Gastrocnemius medialis (tissue), 4 donors: ENCODE measurements at regions not wholly inside any gene's neighbourhood (a gene's known extent, or its start where the extent isn't known, plus 50 kb on each side); places are given as distances from the start of the nearest gene placed in this dataset.

Experiments used
- CTCF ChIP-seq, 5 experiments: fragments of 450-650 bp in 3 of 5; fragments of 200-600 bp in 2 of 5; sonication (generic) in 2 of 5; IDR thresholded peaks in 4 of 5; conservative IDR thresholded peaks in 1 of 5; 1 replicate in 4 of 5; 2 replicates in 1 of 5; pipeline ENCODE4 v1.5.1; 2016 to 2019; ENCODE audit warnings: antibody characterized with exemption in 5 of 5, mild to moderate bottlenecking in 3 of 5, moderate library complexity in 3 of 5
- POLR2A ChIP-seq, 2 donors: fragments of 450-650 bp; IDR thresholded peaks; one replicate each; pipeline ENCODE4 v1.6.1; 2017; ENCODE audit warnings: antibody characterized with exemption in 2 of 2, mild to moderate bottlenecking in 2 of 2, moderate library complexity in 2 of 2

GRCh38 chrX:13927175-13927574 lies 102.5 kb downstream of the GEMIN8 start:
- no peak for TF ChIP-seq CTCF (IDR thresholded peaks at IDR 0.05 in 4 of 5, conservative IDR thresholded peaks at IDR 0.05 in 1 of 5)
- no peak for TF ChIP-seq POLR2A (IDR thresholded peaks at IDR 0.05)
